Sigmoid colon (tissue), 6 donors: ENCODE measurements at regions not wholly inside any gene's neighbourhood (a gene's known extent, or its start where the extent isn't known, plus 50 kb on each side); places are given as distances from the start of the nearest gene placed in this dataset.

Source experiments
- DNase-seq: peaks from one replicate; pipeline ENCODE4 v3.0.0-alpha.2; 2019
- H3K27ac ChIP-seq, 4 donors: fragments of 200-600 bp; sonication (generic); one replicate each; pipeline ENCODE4 v1.5.1; 2016 to 2019; ENCODE audit warnings: mild to moderate bottlenecking in 1 of 4
- H3K27me3 ChIP-seq, 3 donors: fragments of 200-600 bp; sonication (generic); one replicate each; pipeline ENCODE4 v1.5.1; 2019; ENCODE audit warnings: mild to moderate bottlenecking in 1 of 3
- H3K36me3 ChIP-seq, 4 donors: fragments of 200-600 bp; sonication (generic); one replicate each; pipeline ENCODE4 v1.5.1; 2016 to 2019
- H3K4me1 ChIP-seq, 4 donors: fragments of 200-600 bp; sonication (generic); one replicate each; pipeline ENCODE4 v1.5.1; 2017 to 2019
- H3K4me3 ChIP-seq, 4 donors: fragments of 200-600 bp; sonication (generic); one replicate each; pipeline ENCODE4 v1.5.1; 2017 to 2019; ENCODE audit warnings: mild to moderate bottlenecking in 2 of 4, moderate library complexity in 1 of 4
- H3K9me3 ChIP-seq, 4 donors: fragments of 200-600 bp in 3 of 4; sonication (generic) in 3 of 4; one replicate each; pipeline versions ENCODE4 v1.5.1 to v1.6.1; 2013 to 2019
- CTCF ChIP-seq, 4 experiments: fragments of 450-650 bp in 3 of 4; fragments of 200-600 bp in 1 of 4; IDR thresholded peaks; one replicate each; pipeline ENCODE4 v1.5.1; 2016 to 2019; ENCODE audit warnings: antibody characterized with exemption in 4 of 4, mild to moderate bottlenecking in 3 of 4, moderate library complexity in 2 of 4
- EP300 ChIP-seq, 4 donors: sonication (generic); formaldehyde crosslinking; IDR thresholded peaks; one replicate each; pipeline ENCODE4 v1.6.1; 2017; ENCODE audit warnings: antibody characterized with exemption in 4 of 4
- POLR2A ChIP-seq, 2 donors: fragments of 450-650 bp; IDR thresholded peaks; one replicate each; pipeline ENCODE4 v1.6.1; 2016; ENCODE audit warnings: antibody characterized with exemption in 2 of 2, mild to moderate bottlenecking in 2 of 2, moderate library complexity in 2 of 2
- POLR2AphosphoS5 ChIP-seq, 4 donors: sonication (generic); formaldehyde crosslinking; IDR thresholded peaks; one replicate each; pipeline ENCODE4 v1.6.1; 2017; ENCODE audit warnings: antibody characterized with exemption in 4 of 4
- WGBS, 2 donors: extraction: QIAGEN DNeasy Blood & Tissue Kit; methylation state at CpG; one replicate each; pipeline ENCODE4 v1.1.7; 2013; 5-methylcytosine and 5-hydroxymethylcytosine counted together
- intact Hi-C: fragments of 100-400 bp; cut with DNase I; formaldehyde crosslinking; loops from one replicate; pipeline ENCODE4 v1.15.1; 2023
- donor health status: healthy with polysubstance abuse.
- donor health status: healthy.

- no peak for TF ChIP-seq CTCF (IDR thresholded peaks at IDR 0.05)
- TF ChIP-seq POLR2A (IDR thresholded peaks at IDR 0.05), result no peak
- TF ChIP-seq EP300 (IDR thresholded peaks at IDR 0.05), result no peak
- Histone ChIP-seq H3K4me1 (no peaks in the 10 kb centered on the region), H3K27me3 (no peaks in the 10 kb centered on the region), H3K4me3 (no peak overlapping the region), H3K36me3 (no peaks in the 10 kb centered on the region), H3K27ac (no peak overlapping the region), H3K9me3 (no peaks in the 10 kb centered on the region)
- intact Hi-C loops, result no loop called here
- no peak for DNase-seq
These were observed 201.2 kb downstream of the SUCLG1 start for GRCh38 chr2:84257831-84258230.

DNA sequence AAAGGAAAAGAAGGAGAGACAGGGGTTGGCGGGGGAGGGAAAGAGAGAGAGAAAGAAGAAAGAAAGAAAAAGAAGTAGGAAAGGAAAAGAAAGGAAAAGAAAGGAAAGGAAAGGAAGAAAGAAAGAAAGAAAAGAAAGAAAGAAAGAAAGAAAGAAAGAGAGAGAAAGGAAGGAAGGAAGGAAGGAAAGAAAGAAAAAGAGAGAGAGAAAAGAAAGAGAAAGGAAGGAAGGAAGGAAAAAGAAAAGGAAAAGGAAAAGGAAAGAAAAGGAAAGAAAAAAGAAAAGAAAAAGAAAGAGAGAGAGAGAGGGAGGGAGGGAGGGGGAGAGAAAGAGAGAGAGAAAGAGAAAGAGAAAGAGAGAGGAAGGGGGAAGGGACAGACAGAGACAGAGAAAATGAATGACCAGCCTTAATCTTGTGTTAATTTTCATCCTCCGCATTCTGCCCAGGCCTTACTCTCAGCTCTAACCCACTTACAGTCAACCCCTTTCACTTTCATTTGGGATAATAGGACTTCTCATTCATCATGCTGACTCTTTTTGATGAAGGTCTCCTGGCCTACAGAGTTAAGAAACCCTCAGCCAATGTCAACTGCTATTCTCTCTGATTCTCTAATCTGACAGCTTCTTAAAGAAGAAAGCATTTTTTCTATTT lies 207.3 kb downstream of the SUCLG1 start:
- Histone ChIP-seq H3K9me3 (no peaks in the 10 kb centered on the region), H3K4me1 (no peaks in the 10 kb centered on the region), H3K27me3 (no peaks in the 10 kb centered on the region), H3K36me3 (no peaks in the 10 kb centered on the region), H3K27ac (no peak overlapping the region), H3K4me3 (no peak overlapping the region)
- TF ChIP-seq POLR2A (IDR thresholded peaks at IDR 0.05) (no peak), POLR2AphosphoS5 (IDR thresholded peaks at IDR 0.05) (no peak), CTCF (IDR thresholded peaks at IDR 0.05) (no peak), EP300 (IDR thresholded peaks at IDR 0.05) (no peak)
- WGBS, 2 donors, result 93% methylated on average over 2 of the region's 2 CpGs
- intact Hi-C loops, result no loop called here
- no peak for DNase-seq

DNA sequence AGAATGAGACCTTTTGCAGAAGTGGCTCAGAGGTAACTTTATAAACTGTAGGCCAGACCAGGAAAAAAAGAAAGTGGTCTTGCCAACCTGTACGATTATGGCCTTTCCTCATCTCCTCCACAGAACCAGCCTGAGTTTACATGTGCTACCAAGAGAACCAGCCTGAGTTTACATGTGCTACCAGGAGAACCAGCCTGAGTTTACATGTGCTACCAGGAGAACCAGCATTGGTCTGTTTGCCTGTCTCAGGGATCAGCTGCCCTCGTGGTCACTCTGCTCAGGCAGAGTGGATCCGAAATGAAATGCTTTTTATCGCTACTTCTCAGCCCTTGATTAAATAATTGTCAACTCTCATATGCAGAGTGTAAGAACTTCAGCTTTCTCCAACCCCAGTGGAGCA lies 209.9 kb downstream of the SUCLG1 start:
- WGBS, 2 donors, result 84 to 85% methylated on average over 4 of the region's 4 CpGs
- no peaks in the 10 kb centered on the region for H3K9me3 ChIP-seq
- H3K27me3 ChIP-seq, result no peaks in the 10 kb centered on the region
- intact Hi-C loops, result no loop called here
- DNase-seq, result no peak
- TF ChIP-seq POLR2A (IDR thresholded peaks at IDR 0.05), result no peak
- TF ChIP-seq EP300 (IDR thresholded peaks at IDR 0.05), result no peak
- TF ChIP-seq CTCF (IDR thresholded peaks at IDR 0.05), result no peak
- no peak for TF ChIP-seq POLR2AphosphoS5 (IDR thresholded peaks at IDR 0.05)
- H3K27ac ChIP-seq, result no peak overlapping the region
- no peaks in the 10 kb centered on the region for H3K4me1 ChIP-seq
- H3K4me3 ChIP-seq, result no peak overlapping the region
- no peaks in the 10 kb centered on the region for H3K36me3 ChIP-seq

DNA sequence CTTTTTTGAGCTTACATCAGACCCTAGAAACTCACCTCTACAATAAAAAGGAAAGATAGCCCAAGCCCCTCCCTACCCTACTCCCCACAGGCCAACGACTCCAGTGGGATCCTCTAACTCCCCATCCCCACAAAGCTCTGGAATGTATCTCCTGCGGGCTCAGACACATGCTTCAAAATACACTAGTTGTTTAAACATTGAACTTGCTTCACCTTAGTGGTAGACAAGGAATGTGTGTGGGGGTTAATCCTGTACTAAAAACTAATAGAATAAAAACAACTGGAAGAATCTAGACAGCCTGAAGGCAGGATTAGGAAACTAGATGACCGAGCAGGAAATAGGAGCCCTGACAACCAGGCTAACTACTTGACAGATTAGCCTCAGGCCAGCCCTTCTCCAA lies 211.5 kb downstream of the SUCLG1 start:
- Histone ChIP-seq H3K27me3 (no peaks in the 10 kb centered on the region), H3K36me3 (no peaks in the 10 kb centered on the region), H3K4me3 (no peak overlapping the region), H3K9me3 (no peaks in the 10 kb centered on the region), H3K27ac (no peak overlapping the region), H3K4me1 (no peaks in the 10 kb centered on the region)
- DNase-seq, result no peak
- intact Hi-C loops, result no loop called here
- no peak for TF ChIP-seq CTCF (IDR thresholded peaks at IDR 0.05)
- TF ChIP-seq POLR2A (IDR thresholded peaks at IDR 0.05), result no peak
- no peak for TF ChIP-seq EP300 (IDR thresholded peaks at IDR 0.05)
- no peak for TF ChIP-seq POLR2AphosphoS5 (IDR thresholded peaks at IDR 0.05)
- 60 to 63% methylated on average over 3 of the region's 3 CpGs for WGBS, 2 donors
